ENCODE measurements at regions not wholly inside any gene's neighbourhood (a gene's known extent, or its start where the extent isn't known, plus 50 kb on each side); places are given as distances from the start of the nearest gene placed in this dataset.

- no peaks in the 10 kb centered on the region for H3K36me3 ChIP-seq
- Mint-ChIP-seq H3K27ac (no peak overlapping the region), H3K36me3 (peaks cover 3% of the 10 kb centered on the region), H3K27me3 (ENCODE audit: insufficient read depth, low read depth) (peaks cover 8% of the 10 kb centered on the region), H3K9me3 (peaks cover 14% of the 10 kb centered on the region), H3K4me1 (no peaks in the 10 kb centered on the region), H3K4me3 (no peak overlapping the region)
- H3F3A ChIP-seq (ENCODE audit: low read depth) = no peaks in the 10 kb centered on the region
- DNase-seq (ENCODE audit: low spot score) = no peak
- no peak overlapping the region for H2AFZ ChIP-seq (replicated peaks)
- no peaks in the 10 kb centered on the region for H3K79me2 ChIP-seq (ENCODE audit: low read depth)
- TF ChIP-seq EZH2phosphoT487 (IDR thresholded peaks at IDR 0.05) (no peak), CTCF (IDR thresholded peaks at IDR 0.05) (no peak), EZH2 (IDR thresholded peaks at IDR 0.05) (no peak)
- H3K27me3 ChIP-seq = no peaks in the 10 kb centered on the region
- no peak overlapping the region for H3K4me3 ChIP-seq
- H3K4me2 ChIP-seq = no peak overlapping the region
- no peak overlapping the region for H3K27ac ChIP-seq
- H3K9ac ChIP-seq = no peak overlapping the region
- H4K20me1 ChIP-seq (ENCODE audit: low read depth) = no peaks in the 10 kb centered on the region
- no peaks in the 10 kb centered on the region for H3K4me1 ChIP-seq
- H3K9me3 ChIP-seq (ENCODE audit: low read depth) = no peaks in the 10 kb centered on the region
Observed at GRCh38 chr1:61627365-61627764, 97.6 kb downstream of the TM2D1 start.

DNA sequence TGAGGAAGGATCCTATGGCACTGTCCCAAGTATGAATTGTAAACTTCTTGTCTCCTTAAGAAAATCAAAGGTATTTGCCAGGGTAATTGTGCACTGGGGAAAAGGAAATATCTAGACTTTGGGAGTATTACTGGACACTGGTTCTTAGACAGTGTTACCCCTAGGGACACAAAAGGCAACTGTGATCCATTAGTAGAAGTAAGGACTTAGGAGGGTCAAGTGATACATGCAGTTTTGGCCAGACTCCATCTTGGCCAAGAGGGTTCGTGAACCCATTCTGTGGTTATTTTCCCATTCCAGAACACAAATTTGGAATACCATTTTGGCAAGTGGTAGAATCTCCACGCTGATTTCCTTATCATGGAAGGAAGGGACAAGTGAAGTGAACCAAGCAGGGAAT is 98.1 kb downstream of the TM2D1 start:
- no peak overlapping the region for H2AFZ ChIP-seq (replicated peaks)
- H3K27me3 Mint-ChIP-seq (ENCODE audit: insufficient read depth, low read depth) = peaks cover 8% of the 10 kb centered on the region
- no peak overlapping the region for H3K4me3 Mint-ChIP-seq
- no peak overlapping the region for H3K27ac ChIP-seq
- H3K9ac ChIP-seq = no peak overlapping the region
- no peaks in the 10 kb centered on the region for H3F3A ChIP-seq (ENCODE audit: low read depth)
- no peak overlapping the region for H3K4me3 ChIP-seq
- no peak for TF ChIP-seq EZH2 (IDR thresholded peaks at IDR 0.05)
- TF ChIP-seq EZH2phosphoT487 (IDR thresholded peaks at IDR 0.05) = no peak
- no peak for TF ChIP-seq CTCF (IDR thresholded peaks at IDR 0.05)
- no peaks in the 10 kb centered on the region for H3K79me2 ChIP-seq (ENCODE audit: low read depth)
- H3K27ac Mint-ChIP-seq = no peak overlapping the region
- H3K4me2 ChIP-seq = no peak overlapping the region
- peaks cover 3% of the 10 kb centered on the region for H3K36me3 Mint-ChIP-seq
- no peaks in the 10 kb centered on the region for H3K27me3 ChIP-seq
- no peaks in the 10 kb centered on the region for H3K4me1 Mint-ChIP-seq
- H3K36me3 ChIP-seq = no peaks in the 10 kb centered on the region
- no peaks in the 10 kb centered on the region for H4K20me1 ChIP-seq (ENCODE audit: low read depth)
- DNase-seq (ENCODE audit: low spot score) = no peak
- peaks cover 14% of the 10 kb centered on the region for H3K9me3 Mint-ChIP-seq
- no peaks in the 10 kb centered on the region for H3K9me3 ChIP-seq (ENCODE audit: low read depth)
- H3K4me1 ChIP-seq = no peaks in the 10 kb centered on the region

DNA sequence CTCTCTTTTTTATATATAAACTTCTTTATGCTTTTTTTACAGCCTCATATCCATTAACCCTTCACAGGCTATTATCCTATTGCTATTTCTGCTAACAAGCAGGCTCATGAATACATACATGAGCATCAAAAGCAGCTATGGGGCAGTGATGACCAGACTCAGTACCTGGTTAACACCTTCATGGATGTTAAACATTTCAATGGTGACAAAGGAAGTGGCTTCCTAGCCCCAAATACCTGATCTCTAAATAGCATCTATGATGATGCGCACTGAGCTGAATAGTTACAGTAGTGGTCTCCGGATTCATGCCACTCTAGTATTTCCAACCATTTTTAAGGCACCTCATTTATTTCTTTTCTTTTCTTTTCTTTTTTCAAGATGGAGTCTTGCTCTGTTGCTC is 101.1 kb downstream of the TM2D1 start:
- TF ChIP-seq EZH2 (IDR thresholded peaks at IDR 0.05) (no peak), CTCF (IDR thresholded peaks at IDR 0.05) (no peak)
- H3K4me1 Mint-ChIP-seq = no peaks in the 10 kb centered on the region
- H3K9me3 Mint-ChIP-seq = peaks cover 6% of the 10 kb centered on the region

DNA sequence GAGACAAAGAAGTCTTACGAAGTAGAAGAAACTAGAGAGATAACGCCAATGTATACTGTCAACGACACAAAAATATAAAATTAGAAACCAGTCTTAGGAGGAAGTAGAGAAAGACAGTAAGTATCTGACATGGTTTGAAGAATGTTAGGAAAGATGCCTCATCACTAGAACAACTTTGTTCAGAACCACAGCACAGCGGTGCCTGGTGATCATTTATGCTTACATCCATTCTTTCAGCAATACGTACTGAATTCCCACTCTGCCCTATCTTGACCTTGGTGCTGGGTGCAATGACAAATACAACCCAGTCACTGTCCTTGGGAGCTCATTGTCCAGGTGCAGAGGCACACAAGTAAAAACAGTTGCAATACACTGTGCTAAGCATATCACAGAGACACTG is 104.4 kb downstream of the TM2D1 start:
- H4K20me1 ChIP-seq (ENCODE audit: low read depth) = no peaks in the 10 kb centered on the region
- Mint-ChIP-seq H3K36me3 (no peaks in the 10 kb centered on the region), H3K27me3 (ENCODE audit: insufficient read depth, low read depth) (peaks cover 5% of the 10 kb centered on the region), H3K27ac (no peak overlapping the region), H3K4me1 (peaks cover 3% of the 10 kb centered on the region), H3K9me3 (peaks cover 2% of the 10 kb centered on the region), H3K4me3 (no peak overlapping the region)
- H3K79me2 ChIP-seq (ENCODE audit: low read depth) = no peaks in the 10 kb centered on the region
- H3K36me3 ChIP-seq = no peaks in the 10 kb centered on the region
- DNase-seq (ENCODE audit: low spot score) = no peak
- no peaks in the 10 kb centered on the region for H3F3A ChIP-seq (ENCODE audit: low read depth)
- no peak overlapping the region for H3K27ac ChIP-seq
- no peaks in the 10 kb centered on the region for H3K9me3 ChIP-seq (ENCODE audit: low read depth)
- no peak overlapping the region for H3K9ac ChIP-seq
- TF ChIP-seq EZH2 (IDR thresholded peaks at IDR 0.05) (no peak), EZH2phosphoT487 (IDR thresholded peaks at IDR 0.05) (no peak), CTCF (IDR thresholded peaks at IDR 0.05) (no peak)
- H3K4me3 ChIP-seq = no peak overlapping the region
- no peaks in the 10 kb centered on the region for H3K27me3 ChIP-seq
- H2AFZ ChIP-seq (replicated peaks) = no peak overlapping the region
- no peaks in the 10 kb centered on the region for H3K4me1 ChIP-seq
- H3K4me2 ChIP-seq = no peak overlapping the region

More for the DNA sequence above, 101.1 kb downstream of the TM2D1 start:
- Histone ChIP-seq H4K20me1 (ENCODE audit: low read depth) (no peaks in the 10 kb centered on the region), H3K79me2 (ENCODE audit: low read depth) (no peaks in the 10 kb centered on the region), H3K27me3 (no peaks in the 10 kb centered on the region), H3K36me3 (no peaks in the 10 kb centered on the region), H3K9ac (no peak overlapping the region), H3F3A (ENCODE audit: low read depth) (no peaks in the 10 kb centered on the region), H3K4me1 (no peaks in the 10 kb centered on the region), H3K9me3 (ENCODE audit: low read depth) (no peaks in the 10 kb centered on the region), H3K27ac (no peak overlapping the region), H3K4me2 (no peak overlapping the region), H3K4me3 (no peak overlapping the region), H2AFZ (replicated peaks) (no peak overlapping the region)
- Mint-ChIP-seq H3K27ac (no peak overlapping the region), H3K36me3 (no peaks in the 10 kb centered on the region), H3K4me3 (no peak overlapping the region), H3K27me3 (ENCODE audit: insufficient read depth, low read depth) (peaks cover 5% of the 10 kb centered on the region)
- no peak for DNase-seq (ENCODE audit: low spot score)

Measured in neural progenitor cell (in vitro differentiated cells).